ENCODE measurements at regions not wholly inside any gene's neighbourhood (a gene's known extent, or its start where the extent isn't known, plus 50 kb on each side); places are given as distances from the start of the nearest gene placed in this dataset.
"Not testable (repeated sequence)": the region's sequence is repeated elsewhere in the genome, so short reads cannot be mapped to it uniquely, and the experiment has no call there.

DNA sequence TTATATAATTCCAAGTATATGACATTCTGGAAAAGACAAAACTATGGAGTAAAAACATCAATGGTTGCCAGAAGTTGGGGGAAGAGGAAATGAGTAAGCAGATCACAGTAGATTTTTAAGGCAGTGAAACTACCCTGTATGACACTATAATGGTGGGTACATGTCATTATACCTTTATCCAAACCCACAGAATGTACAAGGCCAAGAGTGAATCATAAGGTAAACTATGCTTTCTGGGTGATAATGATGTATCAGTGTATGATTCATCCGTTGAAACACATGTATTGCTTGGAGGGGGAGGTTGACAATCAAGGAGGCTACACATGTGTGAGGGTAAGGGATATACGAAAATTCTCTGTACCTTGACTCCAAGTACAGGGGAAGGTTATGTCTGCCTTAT lies 862.7 kb downstream of the PLA2G4A start:
- intact Hi-C loops (cut with micrococcal nuclease; ENCODE audit: unreplicated experiment): no loop called here
- no peak for DNase-seq (ENCODE audit: low spot score)
- TF ChIP-seq EZH2phosphoT487 (IDR thresholded peaks at IDR 0.05; ENCODE audit: borderline replicate concordance, low read depth, low read length): no peak
- TF ChIP-seq, protein P1, sequence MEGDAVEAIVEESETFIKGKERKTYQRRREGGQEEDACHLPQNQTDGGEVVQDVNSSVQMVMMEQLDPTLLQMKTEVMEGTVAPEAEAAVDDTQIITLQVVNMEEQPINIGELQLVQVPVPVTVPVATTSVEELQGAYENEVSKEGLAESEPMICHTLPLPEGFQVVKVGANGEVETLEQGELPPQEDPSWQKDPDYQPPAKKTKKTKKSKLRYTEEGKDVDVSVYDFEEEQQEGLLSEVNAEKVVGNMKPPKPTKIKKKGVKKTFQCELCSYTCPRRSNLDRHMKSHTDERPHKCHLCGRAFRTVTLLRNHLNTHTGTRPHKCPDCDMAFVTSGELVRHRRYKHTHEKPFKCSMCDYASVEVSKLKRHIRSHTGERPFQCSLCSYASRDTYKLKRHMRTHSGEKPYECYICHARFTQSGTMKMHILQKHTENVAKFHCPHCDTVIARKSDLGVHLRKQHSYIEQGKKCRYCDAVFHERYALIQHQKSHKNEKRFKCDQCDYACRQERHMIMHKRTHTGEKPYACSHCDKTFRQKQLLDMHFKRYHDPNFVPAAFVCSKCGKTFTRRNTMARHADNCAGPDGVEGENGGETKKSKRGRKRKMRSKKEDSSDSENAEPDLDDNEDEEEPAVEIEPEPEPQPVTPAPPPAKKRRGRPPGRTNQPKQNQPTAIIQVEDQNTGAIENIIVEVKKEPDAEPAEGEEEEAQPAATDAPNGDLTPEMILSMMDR (conservative IDR thresholded peaks at IDR 0.05; ENCODE audit: low read length): no peak
- H3K4me3 ChIP-seq (ENCODE audit: low read depth, low read length, poor library complexity, severe bottlenecking): no peak overlapping the region
- H3K4me2 ChIP-seq (ENCODE audit: low read length): no peak overlapping the region
- no peaks in the 10 kb centered on the region for H3K4me1 ChIP-seq (ENCODE audit: insufficient read depth, low read length, poor library complexity, severe bottlenecking)
- no peaks in the 10 kb centered on the region for H3K79me2 ChIP-seq (ENCODE audit: insufficient read depth, low read depth, low read length)
- no peaks in the 10 kb centered on the region for H3K9me3 ChIP-seq (ENCODE audit: low read length)
- no peaks in the 10 kb centered on the region for H3K36me3 ChIP-seq (ENCODE audit: insufficient read depth, low read length)
- H4K20me1 ChIP-seq (ENCODE audit: insufficient read depth, low read length): no peaks in the 10 kb centered on the region
- CTCF ChIA-PET (ENCODE audit: unreplicated experiment): no interaction called here
- POLR2A ChIA-PET: interaction anchor here (0.7 to 0.9 kb wide), 2 partner anchors 14 to 32 kb away, joined by 3 read pairs; no protein-coding TSS in a partner anchor
- H2AFZ ChIP-seq (ENCODE audit: low read length): no peak overlapping the region
- no peak overlapping the region for H3K27ac ChIP-seq (ENCODE audit: low read depth, low read length, poor library complexity, severe bottlenecking)
- no peaks in the 10 kb centered on the region for H3K9me2 ChIP-seq (ENCODE audit: insufficient read depth, low read length)
- no TSS peak for BruUV-seq (replicated peaks)

DNA sequence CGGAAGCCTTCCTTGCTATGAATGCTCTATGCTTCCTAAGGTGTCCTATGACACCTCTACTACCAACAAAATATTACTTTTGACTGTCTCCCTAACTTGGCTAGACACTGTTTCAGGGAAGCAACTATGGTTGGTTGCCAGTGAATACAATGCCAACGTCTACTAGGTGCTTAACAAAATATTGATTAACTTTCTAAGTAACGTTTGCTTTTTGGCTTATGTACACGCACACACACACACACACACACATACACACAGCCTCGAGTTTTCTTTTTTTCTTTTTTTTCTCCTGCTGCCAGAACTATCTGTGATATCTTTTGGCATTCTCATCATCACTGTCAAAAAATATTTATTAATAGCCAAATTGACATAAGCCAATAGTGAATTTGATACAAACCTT lies 864.0 kb downstream of the PLA2G4A start:
- no peak for TF ChIP-seq EZH2phosphoT487 (IDR thresholded peaks at IDR 0.05; ENCODE audit: borderline replicate concordance, low read depth, low read length)
- TF ChIP-seq, protein P1 (conservative IDR thresholded peaks at IDR 0.05; ENCODE audit: low read length): no peak
- intact Hi-C loops (cut with micrococcal nuclease; ENCODE audit: unreplicated experiment): no loop called here

DNA sequence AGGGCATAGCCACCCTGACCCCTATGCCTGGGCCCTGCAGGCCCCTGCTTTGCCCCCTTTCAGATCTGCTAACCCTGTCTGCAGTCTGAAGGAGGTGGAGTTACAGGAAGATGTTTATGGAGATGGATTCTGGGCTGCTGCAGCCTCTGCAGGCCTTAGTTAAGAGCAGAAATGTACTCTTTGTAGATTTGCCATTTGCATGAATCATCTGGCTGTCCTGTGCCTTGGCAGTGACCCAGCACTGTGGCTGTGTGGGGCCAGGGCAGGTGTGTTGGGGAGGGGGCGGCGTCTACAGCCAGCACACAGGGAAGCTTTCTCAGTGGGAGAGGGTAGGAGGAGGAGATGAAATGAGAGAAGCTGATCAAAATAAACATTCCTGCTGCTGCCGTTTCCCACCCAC lies 867.3 kb downstream of the PLA2G4A start:
- H2AFZ ChIP-seq (ENCODE audit: low read length): no peak overlapping the region
- CTCF ChIA-PET (ENCODE audit: unreplicated experiment): no interaction called here

More for the DNA sequence above, 864.0 kb downstream of the PLA2G4A start:
- H3K4me3 ChIP-seq (ENCODE audit: low read depth, low read length, poor library complexity, severe bottlenecking): no peak overlapping the region
- no peaks in the 10 kb centered on the region for H3K9me3 ChIP-seq (ENCODE audit: low read length)
- no peak for DNase-seq (ENCODE audit: low spot score)
- no peaks in the 10 kb centered on the region for H3K9me2 ChIP-seq (ENCODE audit: insufficient read depth, low read length)
- H3K79me2 ChIP-seq (ENCODE audit: insufficient read depth, low read depth, low read length): no peaks in the 10 kb centered on the region
- H3K36me3 ChIP-seq (ENCODE audit: insufficient read depth, low read length): no peaks in the 10 kb centered on the region
- H2AFZ ChIP-seq (ENCODE audit: low read length): no peak overlapping the region
- no TSS peak for BruUV-seq (replicated peaks)
- POLR2A ChIA-PET: no interaction called here
- H3K4me2 ChIP-seq (ENCODE audit: low read length): no peak overlapping the region
- no peaks in the 10 kb centered on the region for H3K4me1 ChIP-seq (ENCODE audit: insufficient read depth, low read length, poor library complexity, severe bottlenecking)
- H4K20me1 ChIP-seq (ENCODE audit: insufficient read depth, low read length): no peaks in the 10 kb centered on the region
- CTCF ChIA-PET (ENCODE audit: unreplicated experiment): no interaction called here
- no peak overlapping the region for H3K27ac ChIP-seq (ENCODE audit: low read depth, low read length, poor library complexity, severe bottlenecking)

DNA sequence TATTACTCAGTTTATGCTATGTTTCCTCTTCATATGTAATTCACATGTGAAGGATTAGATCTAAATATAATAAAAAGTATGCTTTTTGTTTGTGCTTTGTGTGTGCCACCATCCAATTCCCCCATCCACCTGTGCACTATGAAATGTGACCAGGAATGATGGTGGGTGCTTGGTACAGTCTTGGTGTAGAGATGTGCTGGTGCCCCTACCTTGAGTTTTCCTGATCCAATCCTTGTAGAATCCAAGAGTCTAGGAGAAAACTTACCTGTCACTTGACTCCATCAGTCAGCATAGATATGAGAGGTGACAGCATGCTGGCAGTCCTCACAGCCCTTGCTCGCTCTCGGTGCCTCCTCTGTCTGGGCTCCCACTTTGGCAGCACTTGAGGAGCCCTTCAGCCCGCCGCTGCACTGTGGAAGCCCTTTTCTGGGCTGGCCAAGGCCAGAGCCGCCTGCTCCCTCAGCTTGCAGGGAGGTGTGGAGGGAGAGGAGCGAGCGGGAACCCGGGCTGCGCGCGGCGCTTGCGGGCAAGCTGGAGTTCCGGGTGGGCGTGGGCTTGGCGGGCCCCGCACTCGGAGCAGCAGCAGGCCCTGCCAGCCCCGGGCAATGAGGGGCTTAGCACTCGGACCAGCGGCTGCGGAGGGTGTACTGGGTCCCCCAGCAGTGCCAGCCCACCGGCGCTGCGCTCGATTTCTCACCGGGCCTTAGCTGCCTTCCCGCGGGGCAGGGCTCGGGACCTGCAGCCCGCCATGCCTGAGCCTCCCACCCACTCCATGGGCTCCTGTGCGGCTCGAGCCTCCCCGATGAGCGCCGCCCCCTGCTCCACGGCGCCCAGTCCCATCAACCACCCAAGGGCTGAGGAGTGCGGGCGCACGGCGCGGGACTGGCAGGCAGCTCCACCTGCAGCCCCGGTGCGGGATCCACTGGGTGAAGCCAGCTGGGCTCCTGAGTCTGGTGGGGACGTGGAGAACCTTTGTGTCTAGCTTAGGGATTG lies 874.7 kb downstream of the PLA2G4A start:
- BruUV-seq (replicated peaks); POLR2A ChIA-PET; H2AFZ ChIP-seq (ENCODE audit: low read length): not testable (repeated sequence)

More for the DNA sequence above, 867.3 kb downstream of the PLA2G4A start:
- no peaks in the 10 kb centered on the region for H4K20me1 ChIP-seq (ENCODE audit: insufficient read depth, low read length)
- no peak for TF ChIP-seq EZH2phosphoT487 (IDR thresholded peaks at IDR 0.05; ENCODE audit: borderline replicate concordance, low read depth, low read length)
- TF ChIP-seq, protein P1 (conservative IDR thresholded peaks at IDR 0.05; ENCODE audit: low read length): no peak
- H3K9me3 ChIP-seq (ENCODE audit: low read length): no peaks in the 10 kb centered on the region
- intact Hi-C loops (cut with micrococcal nuclease; ENCODE audit: unreplicated experiment): no loop called here
- BruUV-seq (replicated peaks): no TSS peak
- no peaks in the 10 kb centered on the region for H3K79me2 ChIP-seq (ENCODE audit: insufficient read depth, low read depth, low read length)
- no peaks in the 10 kb centered on the region for H3K4me1 ChIP-seq (ENCODE audit: insufficient read depth, low read length, poor library complexity, severe bottlenecking)
- no peak overlapping the region for H3K4me2 ChIP-seq (ENCODE audit: low read length)
- no peaks in the 10 kb centered on the region for H3K9me2 ChIP-seq (ENCODE audit: insufficient read depth, low read length)
- no peaks in the 10 kb centered on the region for H3K36me3 ChIP-seq (ENCODE audit: insufficient read depth, low read length)
- no peak for DNase-seq (ENCODE audit: low spot score)
- POLR2A ChIA-PET: interaction anchor here (0.6 kb wide), 1 partner anchor 214 kb away, joined by 3 read pairs; no protein-coding TSS in a partner anchor
- H3K4me3 ChIP-seq (ENCODE audit: low read depth, low read length, poor library complexity, severe bottlenecking): no peak overlapping the region
- no peak overlapping the region for H3K27ac ChIP-seq (ENCODE audit: low read depth, low read length, poor library complexity, severe bottlenecking)

More for the DNA sequence above, 874.7 kb downstream of the PLA2G4A start:
- intact Hi-C loops (cut with micrococcal nuclease; ENCODE audit: unreplicated experiment); H3K9me2 ChIP-seq (ENCODE audit: insufficient read depth, low read length); H3K27ac ChIP-seq (ENCODE audit: low read depth, low read length, poor library complexity, severe bottlenecking); H3K9me3 ChIP-seq (ENCODE audit: low read length); CTCF ChIA-PET (ENCODE audit: unreplicated experiment); H3K4me1 ChIP-seq (ENCODE audit: insufficient read depth, low read length, poor library complexity, severe bottlenecking); H4K20me1 ChIP-seq (ENCODE audit: insufficient read depth, low read length); H3K4me2 ChIP-seq (ENCODE audit: low read length); H3K4me3 ChIP-seq (ENCODE audit: low read depth, low read length, poor library complexity, severe bottlenecking); H3K36me3 ChIP-seq (ENCODE audit: insufficient read depth, low read length); H3K79me2 ChIP-seq (ENCODE audit: insufficient read depth, low read depth, low read length); DNase-seq (ENCODE audit: low spot score): not testable (repeated sequence)

Measured in OCI-LY7 (cell line).